Neural crest cell (in vitro differentiated cells): ENCODE measurements at regions not wholly inside any gene's neighbourhood (a gene's known extent, or its start where the extent isn't known, plus 50 kb on each side); places are given as distances from the start of the nearest gene placed in this dataset.

Experiments used
- DNase-seq: peaks from one replicate; pipeline ENCODE4 v3.0.0; 2021; ENCODE audit warnings: low read depth, mixed read lengths, low spot score
- H3K27ac Mint-ChIP-seq: one replicate; pipeline ENCODE4 v1.8.0; 2021; ENCODE audit warnings: mild to moderate bottlenecking, mixed read lengths; ENCODE audit not compliant: unreplicated experiment
- H3K27me3 Mint-ChIP-seq: 2 replicates; pipeline ENCODE4 v1.8.0; 2021; ENCODE audit warnings: low read depth, mild to moderate bottlenecking, mixed read lengths
- H3K36me3 Mint-ChIP-seq: 2 replicates; pipeline ENCODE4 v1.8.0; 2021; ENCODE audit warnings: low read depth, mild to moderate bottlenecking, mixed read lengths
- H3K4me1 Mint-ChIP-seq: 2 replicates; pipeline ENCODE4 v1.8.0; 2021; ENCODE audit warnings: mixed read lengths
- H3K4me3 Mint-ChIP-seq: one replicate; pipeline ENCODE4 v1.8.0; 2021; ENCODE audit warnings: mild to moderate bottlenecking, mixed read lengths
- H3K9me3 Mint-ChIP-seq: 2 replicates; pipeline ENCODE4 v1.8.0; 2021; ENCODE audit warnings: mixed read lengths
- CTCF ChIP-seq: fragments of 200-600 bp; sonication (generic); conservative IDR thresholded peaks from 2 replicates; pipeline ENCODE4 v1.5.0; 2021; ENCODE audit warnings: antibody characterized with exemption, mild to moderate bottlenecking

DNA sequence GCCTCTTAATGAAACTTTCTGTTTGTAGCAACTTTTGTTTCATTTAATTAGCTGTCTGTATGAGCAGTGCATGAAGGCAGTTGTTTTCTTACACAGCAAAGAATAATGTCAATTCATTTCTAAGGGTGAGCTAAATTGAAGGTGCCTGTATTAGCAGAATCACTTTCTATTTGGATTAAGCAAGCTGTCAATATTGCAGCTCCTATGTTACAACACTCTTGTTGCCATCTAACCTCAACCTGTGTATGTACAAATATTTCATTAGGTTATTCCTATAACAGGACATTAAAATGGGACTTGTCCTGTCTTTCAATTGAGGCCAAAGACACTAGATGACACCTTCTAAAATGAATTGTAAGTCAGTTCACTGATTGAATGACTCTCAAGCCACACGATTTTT lies 647.5 kb downstream of the UTRN start:
- Mint-ChIP-seq H3K4me1 (peaks cover 5% of the 10 kb centered on the region), H3K27me3 (no peaks in the 10 kb centered on the region), H3K36me3 (peaks cover 7% of the 10 kb centered on the region), H3K27ac (no peak overlapping the region), H3K9me3 (peaks cover 9% of the 10 kb centered on the region), H3K4me3 (no peak overlapping the region)
- no peak for TF ChIP-seq CTCF
- no peak for DNase-seq

- Mint-ChIP-seq H3K36me3 (peaks cover 7% of the 10 kb centered on the region), H3K27ac (no peak overlapping the region), H3K4me3 (no peak overlapping the region), H3K9me3 (peaks cover 9% of the 10 kb centered on the region), H3K4me1 (peaks cover 5% of the 10 kb centered on the region), H3K27me3 (no peaks in the 10 kb centered on the region)
- DNase-seq, result no peak
- no peak for TF ChIP-seq CTCF
Observed at GRCh38 chr6:144935181-144935580, 650.0 kb downstream of the UTRN start.

GRCh38 chr6:144935661-144936060 lies 650.5 kb downstream of the UTRN start:
- H3K9me3 Mint-ChIP-seq, result peaks cover 9% of the 10 kb centered on the region
- peaks cover 7% of the 10 kb centered on the region for H3K36me3 Mint-ChIP-seq
- DNase-seq, result no peak
- H3K27me3 Mint-ChIP-seq, result no peaks in the 10 kb centered on the region
- TF ChIP-seq CTCF, result no peak
- peaks cover 5% of the 10 kb centered on the region for H3K4me1 Mint-ChIP-seq
- H3K4me3 Mint-ChIP-seq, result no peak overlapping the region
- H3K27ac Mint-ChIP-seq, result no peak overlapping the region

GRCh38 chr6:144936764-144937163 lies 651.6 kb downstream of the UTRN start:
- no peak overlapping the region for H3K27ac Mint-ChIP-seq
- DNase-seq, result no peak
- no peaks in the 10 kb centered on the region for H3K27me3 Mint-ChIP-seq
- H3K9me3 Mint-ChIP-seq, result peaks cover 9% of the 10 kb centered on the region
- H3K36me3 Mint-ChIP-seq, result peaks cover 7% of the 10 kb centered on the region
- H3K4me1 Mint-ChIP-seq, result peaks cover 5% of the 10 kb centered on the region
- TF ChIP-seq CTCF, result no peak
- no peak overlapping the region for H3K4me3 Mint-ChIP-seq

GRCh38 chr6:144939921-144940320 lies 654.8 kb downstream of the UTRN start:
- Mint-ChIP-seq H3K27ac (no peak overlapping the region), H3K4me1 (peaks cover 5% of the 10 kb centered on the region), H3K9me3 (peaks cover 3% of the 10 kb centered on the region), H3K36me3 (peaks cover 3% of the 10 kb centered on the region), H3K27me3 (no peaks in the 10 kb centered on the region), H3K4me3 (no peak overlapping the region)
- no peak for TF ChIP-seq CTCF
- DNase-seq, result no peak

GRCh38 chr6:144944106-144944505 lies 659.0 kb downstream of the UTRN start:
- DNase-seq, result no peak
- Mint-ChIP-seq H3K27me3 (no peaks in the 10 kb centered on the region), H3K4me3 (no peak overlapping the region), H3K27ac (no peak overlapping the region), H3K36me3 (no peaks in the 10 kb centered on the region), H3K4me1 (no peaks in the 10 kb centered on the region), H3K9me3 (peaks cover 2% of the 10 kb centered on the region)
- no peak for TF ChIP-seq CTCF
